Activated CD4-positive, CD25-positive, alpha-beta regulatory T cell treated with anti-CD3 and anti-CD28 coated beads, Interleukin-2, amount 50 U/mL, for 16 hours (primary cell): ENCODE measurements at regions not wholly inside any gene's neighbourhood (a gene's known extent, or its start where the extent isn't known, plus 50 kb on each side); places are given as distances from the start of the nearest gene placed in this dataset.
"Not testable (repeated sequence)": the region's sequence is repeated elsewhere in the genome, so short reads cannot be mapped to it uniquely, and the experiment has no call there.

Experiments
- DNase-seq: peaks from one replicate; pipeline ENCODE4 v3.0.0-alpha.2; 2020; ENCODE audit warnings: low read depth, low spot score

DNA sequence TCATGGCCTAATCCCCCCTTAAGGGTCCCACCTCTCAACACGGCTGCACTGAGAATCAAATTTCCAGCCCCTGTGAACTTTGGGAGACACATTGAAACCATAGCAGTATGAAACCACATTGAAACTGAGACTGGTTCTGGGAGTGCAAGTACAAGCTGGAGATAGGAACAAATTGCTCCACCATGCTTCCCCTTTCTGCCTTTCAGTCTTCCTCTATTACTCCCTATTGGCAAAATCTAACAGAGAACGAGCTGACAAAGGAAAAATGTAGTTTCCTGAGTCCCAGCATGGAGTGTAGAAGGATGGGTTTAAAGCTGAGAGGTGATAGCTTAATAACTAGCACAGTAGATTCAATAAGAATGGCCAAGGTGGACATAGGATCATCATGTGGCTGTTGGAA is 161.7 kb upstream of the RPL34 start:
- DNase-seq, result no peak

DNA sequence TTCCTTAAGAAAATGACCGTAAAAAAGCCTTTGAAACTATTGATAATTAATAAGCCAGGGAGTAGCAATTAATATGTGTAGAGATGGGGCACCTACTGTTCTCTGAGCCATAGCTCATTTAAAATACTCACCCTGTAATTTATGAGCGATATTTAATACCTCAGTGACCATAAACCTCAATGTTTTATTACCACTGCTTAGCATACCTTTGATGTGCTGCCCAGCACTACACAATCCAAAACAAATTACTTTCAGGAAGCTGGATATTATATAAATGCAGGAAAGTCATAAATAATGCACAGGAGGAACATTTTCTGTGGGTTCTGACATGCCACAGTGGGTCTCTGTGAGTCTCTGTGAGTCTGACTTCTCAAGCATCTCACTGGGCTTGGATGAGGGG is 166.1 kb upstream of the RPL34 start:
- DNase-seq, result no peak

DNA sequence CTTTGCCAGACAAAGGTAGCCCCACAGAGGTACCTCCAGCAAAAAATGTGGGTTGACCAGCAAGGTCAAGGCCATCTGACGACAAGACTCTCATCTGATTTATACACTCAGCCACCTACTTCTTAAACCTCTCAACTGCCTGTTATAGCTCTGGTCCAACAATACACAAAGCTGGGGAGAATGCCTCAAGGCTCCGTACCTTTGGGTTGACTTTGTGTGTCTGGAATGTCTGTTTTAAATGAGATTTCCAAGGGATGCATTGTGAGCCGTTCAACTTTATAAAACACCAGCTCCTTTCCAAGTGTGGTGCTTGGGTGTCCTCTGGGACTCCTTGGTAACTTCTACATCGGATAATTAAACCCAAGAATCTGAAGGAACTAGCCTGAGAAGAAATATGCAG is 167.0 kb upstream of the RPL34 start:
- DNase-seq, result no peak

DNA sequence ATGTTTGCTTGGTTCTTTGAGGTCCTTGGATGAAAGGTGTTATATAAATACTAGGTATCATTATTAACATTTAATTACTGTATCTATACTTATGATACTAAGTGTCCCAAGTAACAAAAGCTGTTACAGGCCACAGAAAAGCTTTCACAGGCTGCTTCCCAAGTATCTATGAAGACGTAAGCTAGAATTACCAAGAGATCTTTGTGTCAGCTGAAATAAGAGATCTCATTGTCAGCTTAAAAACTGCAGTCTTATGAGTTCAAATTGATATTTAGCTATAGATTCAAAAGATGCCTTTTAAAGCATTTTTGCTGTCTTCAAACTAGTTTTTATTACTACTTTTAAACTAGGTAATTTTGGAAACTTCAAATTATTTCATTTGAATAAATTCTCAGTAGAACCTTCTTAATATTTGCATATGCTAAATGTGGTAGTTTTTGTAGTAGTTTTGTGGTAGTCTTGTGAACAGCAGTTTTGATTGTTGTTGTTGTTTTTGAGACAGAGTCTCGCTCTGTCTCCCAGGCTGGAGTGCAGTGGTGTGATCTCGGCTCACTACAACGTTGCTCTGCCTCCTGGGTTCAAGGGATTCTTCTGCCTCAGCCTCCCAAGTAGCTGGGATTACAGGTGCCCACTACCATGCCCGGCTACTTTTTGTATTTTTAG is 170.0 kb upstream of the RPL34 start:
- no peak for DNase-seq

DNA sequence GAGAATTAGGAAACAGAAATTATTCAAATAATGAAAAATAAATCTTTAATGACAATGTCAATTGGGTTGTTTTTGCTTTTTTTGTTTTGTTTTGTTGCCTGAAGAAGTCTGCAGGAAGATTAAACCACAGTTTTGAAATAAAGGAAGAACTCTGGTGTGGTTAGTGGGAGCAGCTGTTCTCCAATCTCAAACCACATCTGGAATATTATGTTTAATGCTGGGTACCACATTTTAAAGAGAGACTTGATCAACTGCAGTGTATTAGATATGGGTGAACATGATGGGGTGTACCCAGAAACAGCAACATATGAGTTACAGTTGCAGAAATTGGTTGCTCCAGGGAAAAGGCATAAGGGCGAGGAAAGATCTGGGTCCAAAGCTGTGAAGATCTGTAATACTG is 171.2 kb upstream of the RPL34 start:
- no peak for DNase-seq

DNA sequence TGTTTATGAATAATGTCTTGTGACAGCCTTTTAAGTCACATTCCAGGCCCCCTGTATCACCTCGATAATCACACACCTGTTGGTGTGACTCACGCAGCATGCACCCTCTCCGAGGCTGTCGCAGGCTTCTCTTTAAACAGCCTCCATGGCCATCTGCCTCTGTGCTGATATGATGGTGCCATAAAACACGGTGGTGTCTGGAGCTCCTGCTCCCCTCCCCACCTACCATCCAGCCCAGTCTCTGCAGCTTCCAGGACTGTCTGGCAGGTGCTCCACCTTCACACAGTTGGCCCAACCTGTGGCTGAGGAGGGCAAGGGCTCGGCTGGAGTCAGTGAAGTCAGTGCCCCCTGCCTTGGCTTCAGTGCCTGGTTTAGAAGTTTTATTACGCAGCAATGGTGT is 173.8 kb upstream of the RPL34 start:
- no peak for DNase-seq

DNA sequence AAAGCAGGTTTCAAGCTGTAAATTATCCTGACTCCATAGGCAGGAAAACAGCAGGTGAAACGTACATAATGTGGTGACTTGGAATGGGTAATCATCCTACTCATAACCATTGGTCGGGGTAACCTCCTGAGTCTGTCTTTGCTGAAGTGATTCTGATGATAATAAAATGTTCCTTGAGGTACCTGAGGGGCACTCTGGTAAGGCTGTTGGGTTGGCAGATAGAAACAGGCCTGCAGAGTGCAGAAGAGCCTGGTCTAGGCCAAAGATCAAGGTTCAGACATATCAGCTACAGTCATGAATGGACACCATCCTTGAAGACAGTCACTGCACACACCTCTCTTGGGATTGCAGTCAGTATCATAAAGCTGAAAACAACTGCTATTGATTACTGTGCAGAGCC is 174.7 kb upstream of the RPL34 start:
- no peak for DNase-seq

DNA sequence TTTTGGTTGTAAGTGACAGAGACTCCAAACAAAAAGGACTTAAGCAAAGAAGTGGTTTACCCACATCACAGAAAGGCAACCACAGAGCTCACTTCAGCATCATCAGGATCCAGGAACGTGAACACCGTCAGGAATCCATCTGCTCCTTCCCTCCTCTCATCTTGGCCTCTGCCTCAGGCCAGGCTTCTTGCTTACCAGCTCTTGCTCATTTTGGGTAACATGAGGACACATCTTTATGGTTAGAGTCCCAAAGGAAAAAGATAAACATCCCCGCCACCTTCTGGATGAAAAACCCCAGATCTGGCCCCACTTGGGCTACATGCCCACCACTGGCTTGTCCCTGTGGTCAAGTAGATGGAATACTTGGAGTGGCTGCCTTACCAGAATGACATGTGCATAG is 176.8 kb upstream of the RPL34 start:
- no peak for DNase-seq

DNA sequence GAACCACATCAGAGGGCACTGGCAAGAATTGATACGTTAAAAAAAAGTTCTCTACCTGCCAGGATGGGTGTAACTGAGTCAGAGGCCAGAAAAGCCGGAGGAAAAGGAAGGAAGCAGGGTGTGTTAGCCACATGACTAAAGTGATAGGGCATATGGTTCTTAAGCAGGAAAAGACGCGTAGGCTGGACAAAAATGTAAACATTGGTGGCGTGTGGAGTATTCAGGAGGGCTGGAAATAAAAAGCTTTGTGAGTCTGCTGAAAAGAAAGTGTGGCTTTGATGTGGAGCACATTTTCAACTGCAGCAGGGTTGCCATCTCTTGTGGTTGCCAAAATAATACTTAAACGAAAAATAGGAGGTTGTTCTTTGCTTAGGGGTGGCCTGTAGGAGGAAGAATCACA is 186.5 kb upstream of the RPL34 start:
- DNase-seq, result no peak

DNA sequence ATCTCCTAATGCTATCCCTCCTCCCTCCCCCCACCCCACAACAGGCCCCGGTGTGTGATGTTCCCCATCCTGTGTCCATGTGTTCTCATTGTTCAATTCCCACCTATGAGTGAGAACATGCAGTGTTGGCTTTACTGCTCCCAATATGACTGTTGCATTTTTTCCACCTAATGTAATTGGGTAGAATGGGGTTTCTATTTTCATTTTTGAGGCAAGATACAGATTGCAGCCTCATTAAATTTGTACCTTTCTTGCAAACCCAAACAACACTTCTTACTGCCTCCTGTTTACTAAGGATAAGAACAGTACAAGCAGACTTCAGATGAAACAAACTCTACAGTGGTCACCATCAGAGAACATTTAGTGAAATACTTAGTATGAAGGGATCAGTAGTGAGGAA is 187.0 kb upstream of the RPL34 start:
- DNase-seq, result not testable (repeated sequence)

DNA sequence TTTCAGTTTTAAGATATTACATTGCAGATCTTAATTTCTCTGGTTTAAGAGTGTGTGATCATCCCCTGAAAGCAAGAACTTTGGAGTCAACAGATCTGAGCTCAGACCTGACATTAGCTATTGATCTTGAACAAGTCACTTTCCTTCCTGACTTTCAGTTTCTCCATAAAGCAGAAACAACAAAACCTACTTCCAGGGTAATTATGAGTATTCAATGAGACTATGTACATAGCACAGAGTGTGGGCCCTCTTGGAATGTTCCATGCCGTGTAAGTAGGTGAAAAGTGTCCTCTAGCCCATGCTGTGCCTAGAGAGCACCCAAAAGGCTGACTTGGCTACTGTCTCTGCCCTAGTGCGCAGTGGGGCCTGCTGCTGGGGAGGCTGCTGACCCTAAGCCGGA is 188.0 kb upstream of the RPL34 start:
- no peak for DNase-seq

DNA sequence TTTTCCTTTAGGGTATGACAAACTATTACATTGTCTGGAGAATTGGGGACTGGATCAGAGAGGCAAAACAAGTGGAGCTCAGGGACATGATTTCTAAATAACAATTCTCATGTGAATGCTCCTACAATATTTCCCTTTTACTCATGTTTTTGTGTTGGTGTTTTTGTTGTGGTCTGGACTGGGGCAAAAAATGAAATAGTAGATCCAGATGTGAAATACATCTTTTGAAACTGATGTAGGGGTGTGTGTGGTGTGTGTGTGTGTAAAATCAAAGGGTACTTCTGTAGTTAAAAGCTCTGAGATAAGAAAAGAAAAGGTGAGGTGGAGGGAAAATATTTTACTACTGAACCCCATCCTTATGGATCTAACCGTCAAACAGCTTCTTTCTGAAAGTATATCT is 188.4 kb upstream of the RPL34 start:
- DNase-seq, result no peak

DNA sequence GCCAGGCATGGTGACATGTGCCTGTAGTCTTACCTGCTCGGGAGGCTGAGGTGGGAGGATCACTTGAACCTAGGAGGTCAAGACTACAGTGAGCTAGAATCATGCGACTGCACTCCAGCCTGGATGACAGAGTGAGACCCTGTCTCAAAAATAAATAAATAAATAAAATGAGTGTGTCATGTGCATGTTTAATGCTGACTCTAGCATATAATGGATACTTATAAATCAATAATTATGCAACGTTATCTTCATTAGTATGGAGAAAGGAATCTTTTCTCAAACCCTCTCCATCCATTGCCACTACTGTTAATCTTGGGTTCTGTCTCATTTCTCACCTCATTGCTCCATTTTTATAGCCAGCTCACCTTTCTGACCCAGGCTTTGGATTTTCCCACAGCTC is 189.5 kb upstream of the RPL34 start:
- DNase-seq, result no peak

DNA sequence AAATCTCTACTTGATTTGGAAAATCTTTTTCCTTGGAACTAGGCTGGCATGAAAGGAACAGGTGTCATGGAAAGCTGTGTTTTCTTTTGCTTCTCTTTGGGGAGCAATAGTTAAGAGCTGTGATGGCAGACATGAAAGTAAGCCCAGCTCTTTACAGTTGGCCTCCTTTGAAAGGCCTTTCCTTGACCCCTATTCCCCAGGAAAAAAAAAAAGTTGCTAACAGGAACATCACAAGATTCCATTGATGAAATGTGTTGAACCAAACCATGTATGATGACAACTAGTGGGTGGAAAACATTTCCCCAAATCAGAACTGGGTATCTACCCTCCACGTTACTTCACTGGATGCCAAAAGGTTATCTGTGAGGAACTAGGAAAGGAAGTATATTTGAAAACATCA is 190.7 kb upstream of the RPL34 start:
- no peak for DNase-seq

DNA sequence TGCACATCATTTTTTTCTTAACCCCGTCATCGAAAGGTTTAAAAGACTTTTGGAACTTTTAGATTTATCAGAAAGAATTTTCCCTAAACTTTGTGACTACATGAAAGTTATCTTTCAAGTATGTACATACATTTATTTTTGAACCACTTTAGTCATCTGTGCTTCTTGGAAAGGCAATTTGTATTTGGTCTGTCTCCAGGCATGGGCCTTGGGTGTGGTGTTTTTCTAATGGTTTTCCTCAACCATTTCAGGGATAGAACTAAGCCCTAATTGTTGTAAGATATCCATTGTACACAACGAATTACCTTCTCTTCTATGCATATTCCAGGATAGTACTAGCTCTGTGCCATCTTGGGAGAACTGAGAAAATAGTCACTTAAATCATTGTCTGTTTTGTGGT is 191.5 kb upstream of the RPL34 start:
- no peak for DNase-seq

DNA sequence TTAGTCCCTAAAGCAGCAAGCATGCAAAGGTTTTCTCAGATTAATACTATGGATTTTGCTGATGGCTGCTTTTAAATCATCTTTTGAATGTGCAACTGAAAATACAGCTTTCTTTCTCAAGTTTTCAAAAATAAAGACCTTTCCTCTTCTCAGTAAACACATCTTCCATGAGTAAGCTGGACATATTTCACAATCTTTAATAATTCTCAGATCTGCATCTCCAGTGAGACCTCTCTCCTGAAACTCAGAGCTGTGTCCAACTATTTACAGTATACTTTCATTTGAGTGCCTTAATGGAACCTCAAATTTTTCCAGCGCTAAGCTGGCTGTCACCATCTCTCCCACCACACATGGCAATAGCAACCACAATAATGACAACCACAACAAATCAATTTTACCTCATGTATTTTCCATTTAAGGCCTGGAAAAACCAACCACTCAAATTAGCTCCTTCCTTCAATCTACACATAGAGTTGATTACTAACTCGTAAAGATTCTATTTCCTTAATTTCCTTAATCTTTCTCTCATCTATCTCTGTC is 192.4 kb upstream of the RPL34 start:
- DNase-seq, result no peak

DNA sequence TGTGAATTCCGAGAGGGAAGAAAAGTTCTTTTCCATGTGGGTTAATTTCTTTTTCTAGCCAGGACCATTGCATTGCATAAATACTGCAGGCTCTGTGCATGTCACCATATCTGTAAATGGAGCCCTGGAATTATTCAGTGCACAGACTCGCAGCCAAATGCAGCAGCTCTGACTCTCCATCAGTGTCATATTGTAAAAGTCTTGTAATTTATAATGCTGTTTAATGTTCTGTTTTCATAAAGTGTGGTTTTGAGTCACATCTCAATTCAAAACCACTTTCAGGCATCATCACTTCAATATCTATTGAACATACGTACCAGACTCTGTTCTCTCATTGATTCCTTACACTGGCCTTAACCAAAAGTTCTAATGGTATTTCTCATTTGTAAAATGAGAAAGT is 193.9 kb upstream of the RPL34 start:
- no peak for DNase-seq

DNA sequence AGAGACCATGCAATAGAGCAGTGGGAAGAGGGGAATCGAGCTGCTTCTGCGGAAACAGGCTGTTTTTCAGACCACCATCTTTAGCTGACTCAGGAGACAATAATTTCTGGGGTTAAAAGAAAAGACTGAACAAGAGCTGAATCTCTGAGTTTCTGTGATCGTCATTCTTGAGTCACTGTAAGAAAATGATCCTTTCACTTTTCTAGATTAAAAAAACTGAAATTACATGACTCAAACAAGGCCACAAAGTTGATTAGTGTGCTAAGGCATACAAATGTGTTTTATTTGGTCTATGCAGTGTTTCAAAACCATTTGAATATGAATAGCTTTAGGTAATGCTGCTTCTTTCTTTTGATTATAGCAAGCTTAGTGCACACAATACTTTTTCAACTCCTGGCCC is 194.4 kb upstream of the RPL34 start:
- no peak for DNase-seq

DNA sequence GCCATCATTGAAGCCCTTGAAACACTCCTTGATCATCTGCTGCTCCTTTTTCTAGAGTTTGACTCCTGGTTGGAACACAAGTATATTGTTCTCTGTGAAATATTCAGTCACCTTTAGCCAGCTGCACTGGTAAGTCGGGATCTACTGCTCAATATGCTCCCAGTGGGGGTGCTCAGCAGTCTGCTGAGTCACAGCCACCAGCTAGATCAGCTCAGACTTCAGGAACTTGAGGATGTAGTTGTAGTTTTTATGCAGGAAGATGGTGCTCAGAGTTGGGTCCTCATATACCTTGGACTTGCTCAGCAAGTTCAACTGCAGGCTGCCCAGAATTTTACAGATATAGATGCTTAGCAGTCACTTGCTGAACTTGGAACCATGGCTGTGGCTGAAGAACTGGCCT is 202.5 kb upstream of the RPL34 start:
- DNase-seq, result no peak

DNA sequence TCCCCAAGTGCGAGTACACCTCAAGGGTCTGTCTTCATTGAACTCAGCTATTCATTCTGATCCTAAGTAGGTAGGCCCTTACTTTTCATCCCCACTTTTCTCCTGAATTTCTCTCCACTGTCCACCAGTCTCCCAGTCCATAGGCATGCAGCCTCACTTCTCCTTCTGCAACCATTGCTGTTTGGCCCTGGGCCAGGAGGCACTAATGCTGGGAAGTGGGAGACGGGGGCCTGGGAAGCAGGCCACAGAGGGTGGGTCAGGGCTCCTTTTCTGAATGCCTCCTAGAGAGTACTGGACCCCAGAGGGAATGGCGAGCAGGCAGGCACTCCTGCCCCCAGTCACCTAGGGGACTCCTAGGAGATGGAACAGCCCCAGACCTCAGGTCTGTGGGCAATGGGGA is 203.5 kb upstream of the RPL34 start:
- no peak for DNase-seq

DNA sequence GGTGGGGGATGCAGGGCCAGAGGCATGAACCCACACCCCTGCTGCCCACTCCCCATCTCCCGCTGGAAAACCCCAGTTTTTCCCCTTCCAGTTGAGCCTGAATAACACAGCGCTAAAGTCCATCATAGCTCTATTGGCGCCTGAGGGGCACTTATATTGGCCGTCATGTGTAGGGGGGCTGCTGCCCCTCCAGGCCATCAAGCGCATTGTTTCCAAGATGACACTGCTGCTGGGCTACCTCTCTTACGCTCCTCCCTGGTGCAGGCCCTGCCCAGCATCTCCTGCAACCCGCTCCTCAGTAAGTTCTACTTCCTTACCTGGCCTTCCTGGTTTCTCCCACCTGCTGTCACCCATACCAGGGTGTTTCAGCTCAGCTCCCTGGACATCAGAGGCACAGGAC is 205.0 kb upstream of the RPL34 start:
- DNase-seq, result no peak

DNA sequence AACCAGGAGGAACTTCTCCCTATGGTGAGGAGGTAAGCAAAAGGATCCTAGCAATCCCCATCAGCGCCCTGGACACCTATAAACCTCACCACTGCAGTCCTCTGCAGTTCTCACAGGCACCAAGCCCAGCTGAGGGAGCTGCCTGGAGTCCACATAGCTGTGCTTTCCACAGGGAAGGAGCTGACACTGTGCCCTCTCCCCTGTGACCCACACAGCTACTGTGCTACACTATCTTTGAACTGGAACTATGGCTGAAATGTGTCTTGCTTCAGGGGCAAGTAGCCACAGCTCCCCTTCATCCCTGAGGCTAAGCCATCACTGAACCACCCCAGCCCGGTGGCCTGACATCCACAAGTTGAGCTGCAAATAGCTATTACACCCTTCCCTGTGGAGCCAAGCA is 208.5 kb upstream of the RPL34 start:
- DNase-seq, result no peak

DNA sequence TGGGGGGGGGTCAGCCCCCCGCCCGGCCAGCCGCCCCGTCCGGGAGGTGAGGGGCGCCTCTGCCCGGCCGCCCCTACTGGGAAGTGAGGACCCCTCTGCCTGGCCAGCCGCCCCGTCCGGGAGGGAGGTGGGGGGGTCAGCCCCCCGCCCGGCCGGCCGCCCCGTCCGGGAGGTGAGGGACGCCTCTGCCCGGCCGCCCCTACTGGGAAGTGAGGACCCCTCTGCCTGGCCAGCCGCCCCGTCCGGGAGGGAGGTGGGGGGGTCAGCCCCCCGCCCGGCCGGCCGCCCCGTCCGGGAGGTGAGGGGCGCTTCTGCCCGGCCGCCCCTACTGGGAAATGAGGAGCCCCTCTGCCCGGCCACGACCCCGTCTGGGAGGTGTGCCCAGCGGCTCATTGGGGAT is 210.7 kb upstream of the RPL34 start:
- DNase-seq, result not testable (repeated sequence)

DNA sequence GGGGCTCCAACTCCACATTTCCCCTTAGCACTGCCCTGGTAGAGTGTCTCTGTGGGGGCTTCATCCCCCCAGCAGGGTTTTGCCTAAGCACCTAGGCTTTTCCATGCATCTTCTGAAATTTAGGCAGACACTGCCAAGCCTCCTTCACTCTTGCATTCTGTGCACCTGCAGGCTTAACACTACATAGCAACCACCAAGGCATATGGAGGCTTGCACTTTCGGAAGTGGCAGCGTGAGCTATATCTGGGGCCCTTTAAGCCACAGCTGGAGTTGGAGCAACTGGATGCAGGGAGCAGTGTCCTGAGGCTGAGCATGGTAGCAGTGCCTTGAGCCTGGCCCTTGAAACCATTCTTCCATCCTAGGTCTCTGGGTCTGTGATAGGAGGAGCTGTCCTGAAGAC is 214.8 kb upstream of the RPL34 start:
- DNase-seq, result no peak
